GM19043 (cell line): ENCODE measurements at regions not wholly inside any gene's neighbourhood (a gene's known extent, or its start where the extent isn't known, plus 50 kb on each side); places are given as distances from the start of the nearest gene placed in this dataset.
"Not testable (repeated sequence)": the region's sequence is repeated elsewhere in the genome, so short reads cannot be mapped to it uniquely, and the experiment has no call there.

ENCODE experiments used
- ATAC-seq: cut with Tn5 transposase; IDR thresholded peaks from one replicate; pipeline ENCODE4 v1.9.1; 2021; ENCODE audit warnings: low read depth; ENCODE audit not compliant: unreplicated experiment

DNA sequence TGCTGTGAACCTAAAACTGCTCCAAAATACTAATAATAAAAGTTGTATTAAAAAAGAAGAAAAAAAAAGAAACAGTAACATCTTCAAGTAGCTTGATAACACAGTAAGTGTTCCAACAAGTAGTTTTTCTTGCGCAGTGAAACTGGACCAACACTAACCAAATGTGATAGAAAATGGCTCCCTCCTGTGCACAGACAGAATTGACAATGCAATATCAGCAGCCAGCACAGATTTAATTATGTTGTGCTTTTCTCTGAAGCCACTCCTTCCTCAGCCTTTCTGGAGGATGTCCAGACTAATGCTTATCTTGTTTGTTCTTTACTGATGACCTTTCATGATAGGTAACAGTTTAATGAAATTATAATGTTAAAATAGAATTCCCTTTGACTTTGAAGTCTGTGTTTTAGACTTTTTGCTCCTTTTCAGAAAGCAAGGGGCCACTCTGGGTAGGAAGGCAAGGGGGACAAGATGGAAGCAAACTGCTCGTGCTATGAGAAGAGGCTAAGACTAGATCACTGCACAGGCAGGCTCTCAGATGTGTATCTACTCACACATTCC lies 147.1 kb upstream of the RPL34 start:
- ATAC-seq: no peak

GRCh38 chr4:108466936-108467902 lies 153.2 kb upstream of the RPL34 start:
- ATAC-seq: peak; percentile 94

GRCh38 chr4:108465886-108466500 lies 154.4 kb upstream of the RPL34 start:
- no peak for ATAC-seq

DNA sequence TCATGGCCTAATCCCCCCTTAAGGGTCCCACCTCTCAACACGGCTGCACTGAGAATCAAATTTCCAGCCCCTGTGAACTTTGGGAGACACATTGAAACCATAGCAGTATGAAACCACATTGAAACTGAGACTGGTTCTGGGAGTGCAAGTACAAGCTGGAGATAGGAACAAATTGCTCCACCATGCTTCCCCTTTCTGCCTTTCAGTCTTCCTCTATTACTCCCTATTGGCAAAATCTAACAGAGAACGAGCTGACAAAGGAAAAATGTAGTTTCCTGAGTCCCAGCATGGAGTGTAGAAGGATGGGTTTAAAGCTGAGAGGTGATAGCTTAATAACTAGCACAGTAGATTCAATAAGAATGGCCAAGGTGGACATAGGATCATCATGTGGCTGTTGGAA lies 161.7 kb upstream of the RPL34 start:
- ATAC-seq: no peak

DNA sequence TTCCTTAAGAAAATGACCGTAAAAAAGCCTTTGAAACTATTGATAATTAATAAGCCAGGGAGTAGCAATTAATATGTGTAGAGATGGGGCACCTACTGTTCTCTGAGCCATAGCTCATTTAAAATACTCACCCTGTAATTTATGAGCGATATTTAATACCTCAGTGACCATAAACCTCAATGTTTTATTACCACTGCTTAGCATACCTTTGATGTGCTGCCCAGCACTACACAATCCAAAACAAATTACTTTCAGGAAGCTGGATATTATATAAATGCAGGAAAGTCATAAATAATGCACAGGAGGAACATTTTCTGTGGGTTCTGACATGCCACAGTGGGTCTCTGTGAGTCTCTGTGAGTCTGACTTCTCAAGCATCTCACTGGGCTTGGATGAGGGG lies 166.1 kb upstream of the RPL34 start:
- ATAC-seq: no peak

DNA sequence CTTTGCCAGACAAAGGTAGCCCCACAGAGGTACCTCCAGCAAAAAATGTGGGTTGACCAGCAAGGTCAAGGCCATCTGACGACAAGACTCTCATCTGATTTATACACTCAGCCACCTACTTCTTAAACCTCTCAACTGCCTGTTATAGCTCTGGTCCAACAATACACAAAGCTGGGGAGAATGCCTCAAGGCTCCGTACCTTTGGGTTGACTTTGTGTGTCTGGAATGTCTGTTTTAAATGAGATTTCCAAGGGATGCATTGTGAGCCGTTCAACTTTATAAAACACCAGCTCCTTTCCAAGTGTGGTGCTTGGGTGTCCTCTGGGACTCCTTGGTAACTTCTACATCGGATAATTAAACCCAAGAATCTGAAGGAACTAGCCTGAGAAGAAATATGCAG lies 167.0 kb upstream of the RPL34 start:
- ATAC-seq: no peak

DNA sequence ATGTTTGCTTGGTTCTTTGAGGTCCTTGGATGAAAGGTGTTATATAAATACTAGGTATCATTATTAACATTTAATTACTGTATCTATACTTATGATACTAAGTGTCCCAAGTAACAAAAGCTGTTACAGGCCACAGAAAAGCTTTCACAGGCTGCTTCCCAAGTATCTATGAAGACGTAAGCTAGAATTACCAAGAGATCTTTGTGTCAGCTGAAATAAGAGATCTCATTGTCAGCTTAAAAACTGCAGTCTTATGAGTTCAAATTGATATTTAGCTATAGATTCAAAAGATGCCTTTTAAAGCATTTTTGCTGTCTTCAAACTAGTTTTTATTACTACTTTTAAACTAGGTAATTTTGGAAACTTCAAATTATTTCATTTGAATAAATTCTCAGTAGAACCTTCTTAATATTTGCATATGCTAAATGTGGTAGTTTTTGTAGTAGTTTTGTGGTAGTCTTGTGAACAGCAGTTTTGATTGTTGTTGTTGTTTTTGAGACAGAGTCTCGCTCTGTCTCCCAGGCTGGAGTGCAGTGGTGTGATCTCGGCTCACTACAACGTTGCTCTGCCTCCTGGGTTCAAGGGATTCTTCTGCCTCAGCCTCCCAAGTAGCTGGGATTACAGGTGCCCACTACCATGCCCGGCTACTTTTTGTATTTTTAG lies 170.0 kb upstream of the RPL34 start:
- ATAC-seq: no peak

DNA sequence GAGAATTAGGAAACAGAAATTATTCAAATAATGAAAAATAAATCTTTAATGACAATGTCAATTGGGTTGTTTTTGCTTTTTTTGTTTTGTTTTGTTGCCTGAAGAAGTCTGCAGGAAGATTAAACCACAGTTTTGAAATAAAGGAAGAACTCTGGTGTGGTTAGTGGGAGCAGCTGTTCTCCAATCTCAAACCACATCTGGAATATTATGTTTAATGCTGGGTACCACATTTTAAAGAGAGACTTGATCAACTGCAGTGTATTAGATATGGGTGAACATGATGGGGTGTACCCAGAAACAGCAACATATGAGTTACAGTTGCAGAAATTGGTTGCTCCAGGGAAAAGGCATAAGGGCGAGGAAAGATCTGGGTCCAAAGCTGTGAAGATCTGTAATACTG lies 171.2 kb upstream of the RPL34 start:
- ATAC-seq: no peak

DNA sequence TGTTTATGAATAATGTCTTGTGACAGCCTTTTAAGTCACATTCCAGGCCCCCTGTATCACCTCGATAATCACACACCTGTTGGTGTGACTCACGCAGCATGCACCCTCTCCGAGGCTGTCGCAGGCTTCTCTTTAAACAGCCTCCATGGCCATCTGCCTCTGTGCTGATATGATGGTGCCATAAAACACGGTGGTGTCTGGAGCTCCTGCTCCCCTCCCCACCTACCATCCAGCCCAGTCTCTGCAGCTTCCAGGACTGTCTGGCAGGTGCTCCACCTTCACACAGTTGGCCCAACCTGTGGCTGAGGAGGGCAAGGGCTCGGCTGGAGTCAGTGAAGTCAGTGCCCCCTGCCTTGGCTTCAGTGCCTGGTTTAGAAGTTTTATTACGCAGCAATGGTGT lies 173.8 kb upstream of the RPL34 start:
- ATAC-seq: no peak

DNA sequence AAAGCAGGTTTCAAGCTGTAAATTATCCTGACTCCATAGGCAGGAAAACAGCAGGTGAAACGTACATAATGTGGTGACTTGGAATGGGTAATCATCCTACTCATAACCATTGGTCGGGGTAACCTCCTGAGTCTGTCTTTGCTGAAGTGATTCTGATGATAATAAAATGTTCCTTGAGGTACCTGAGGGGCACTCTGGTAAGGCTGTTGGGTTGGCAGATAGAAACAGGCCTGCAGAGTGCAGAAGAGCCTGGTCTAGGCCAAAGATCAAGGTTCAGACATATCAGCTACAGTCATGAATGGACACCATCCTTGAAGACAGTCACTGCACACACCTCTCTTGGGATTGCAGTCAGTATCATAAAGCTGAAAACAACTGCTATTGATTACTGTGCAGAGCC lies 174.7 kb upstream of the RPL34 start:
- no peak for ATAC-seq

DNA sequence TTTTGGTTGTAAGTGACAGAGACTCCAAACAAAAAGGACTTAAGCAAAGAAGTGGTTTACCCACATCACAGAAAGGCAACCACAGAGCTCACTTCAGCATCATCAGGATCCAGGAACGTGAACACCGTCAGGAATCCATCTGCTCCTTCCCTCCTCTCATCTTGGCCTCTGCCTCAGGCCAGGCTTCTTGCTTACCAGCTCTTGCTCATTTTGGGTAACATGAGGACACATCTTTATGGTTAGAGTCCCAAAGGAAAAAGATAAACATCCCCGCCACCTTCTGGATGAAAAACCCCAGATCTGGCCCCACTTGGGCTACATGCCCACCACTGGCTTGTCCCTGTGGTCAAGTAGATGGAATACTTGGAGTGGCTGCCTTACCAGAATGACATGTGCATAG lies 176.8 kb upstream of the RPL34 start:
- no peak for ATAC-seq

- no peak for ATAC-seq
These were observed 186.5 kb upstream of the RPL34 start for GRCh38 chr4:108433832-108434231.

- not testable (repeated sequence) for ATAC-seq
These were observed 187.0 kb upstream of the RPL34 start for GRCh38 chr4:108433394-108433793.

DNA sequence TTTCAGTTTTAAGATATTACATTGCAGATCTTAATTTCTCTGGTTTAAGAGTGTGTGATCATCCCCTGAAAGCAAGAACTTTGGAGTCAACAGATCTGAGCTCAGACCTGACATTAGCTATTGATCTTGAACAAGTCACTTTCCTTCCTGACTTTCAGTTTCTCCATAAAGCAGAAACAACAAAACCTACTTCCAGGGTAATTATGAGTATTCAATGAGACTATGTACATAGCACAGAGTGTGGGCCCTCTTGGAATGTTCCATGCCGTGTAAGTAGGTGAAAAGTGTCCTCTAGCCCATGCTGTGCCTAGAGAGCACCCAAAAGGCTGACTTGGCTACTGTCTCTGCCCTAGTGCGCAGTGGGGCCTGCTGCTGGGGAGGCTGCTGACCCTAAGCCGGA lies 188.0 kb upstream of the RPL34 start:
- no peak for ATAC-seq

DNA sequence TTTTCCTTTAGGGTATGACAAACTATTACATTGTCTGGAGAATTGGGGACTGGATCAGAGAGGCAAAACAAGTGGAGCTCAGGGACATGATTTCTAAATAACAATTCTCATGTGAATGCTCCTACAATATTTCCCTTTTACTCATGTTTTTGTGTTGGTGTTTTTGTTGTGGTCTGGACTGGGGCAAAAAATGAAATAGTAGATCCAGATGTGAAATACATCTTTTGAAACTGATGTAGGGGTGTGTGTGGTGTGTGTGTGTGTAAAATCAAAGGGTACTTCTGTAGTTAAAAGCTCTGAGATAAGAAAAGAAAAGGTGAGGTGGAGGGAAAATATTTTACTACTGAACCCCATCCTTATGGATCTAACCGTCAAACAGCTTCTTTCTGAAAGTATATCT lies 188.4 kb upstream of the RPL34 start:
- ATAC-seq: no peak

- ATAC-seq: no peak
These were observed 189.5 kb upstream of the RPL34 start for GRCh38 chr4:108430921-108431320.

DNA sequence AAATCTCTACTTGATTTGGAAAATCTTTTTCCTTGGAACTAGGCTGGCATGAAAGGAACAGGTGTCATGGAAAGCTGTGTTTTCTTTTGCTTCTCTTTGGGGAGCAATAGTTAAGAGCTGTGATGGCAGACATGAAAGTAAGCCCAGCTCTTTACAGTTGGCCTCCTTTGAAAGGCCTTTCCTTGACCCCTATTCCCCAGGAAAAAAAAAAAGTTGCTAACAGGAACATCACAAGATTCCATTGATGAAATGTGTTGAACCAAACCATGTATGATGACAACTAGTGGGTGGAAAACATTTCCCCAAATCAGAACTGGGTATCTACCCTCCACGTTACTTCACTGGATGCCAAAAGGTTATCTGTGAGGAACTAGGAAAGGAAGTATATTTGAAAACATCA lies 190.7 kb upstream of the RPL34 start:
- ATAC-seq: no peak

DNA sequence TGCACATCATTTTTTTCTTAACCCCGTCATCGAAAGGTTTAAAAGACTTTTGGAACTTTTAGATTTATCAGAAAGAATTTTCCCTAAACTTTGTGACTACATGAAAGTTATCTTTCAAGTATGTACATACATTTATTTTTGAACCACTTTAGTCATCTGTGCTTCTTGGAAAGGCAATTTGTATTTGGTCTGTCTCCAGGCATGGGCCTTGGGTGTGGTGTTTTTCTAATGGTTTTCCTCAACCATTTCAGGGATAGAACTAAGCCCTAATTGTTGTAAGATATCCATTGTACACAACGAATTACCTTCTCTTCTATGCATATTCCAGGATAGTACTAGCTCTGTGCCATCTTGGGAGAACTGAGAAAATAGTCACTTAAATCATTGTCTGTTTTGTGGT lies 191.5 kb upstream of the RPL34 start:
- no peak for ATAC-seq

DNA sequence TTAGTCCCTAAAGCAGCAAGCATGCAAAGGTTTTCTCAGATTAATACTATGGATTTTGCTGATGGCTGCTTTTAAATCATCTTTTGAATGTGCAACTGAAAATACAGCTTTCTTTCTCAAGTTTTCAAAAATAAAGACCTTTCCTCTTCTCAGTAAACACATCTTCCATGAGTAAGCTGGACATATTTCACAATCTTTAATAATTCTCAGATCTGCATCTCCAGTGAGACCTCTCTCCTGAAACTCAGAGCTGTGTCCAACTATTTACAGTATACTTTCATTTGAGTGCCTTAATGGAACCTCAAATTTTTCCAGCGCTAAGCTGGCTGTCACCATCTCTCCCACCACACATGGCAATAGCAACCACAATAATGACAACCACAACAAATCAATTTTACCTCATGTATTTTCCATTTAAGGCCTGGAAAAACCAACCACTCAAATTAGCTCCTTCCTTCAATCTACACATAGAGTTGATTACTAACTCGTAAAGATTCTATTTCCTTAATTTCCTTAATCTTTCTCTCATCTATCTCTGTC lies 192.4 kb upstream of the RPL34 start:
- no peak for ATAC-seq

- no peak for ATAC-seq
These were observed 193.9 kb upstream of the RPL34 start for GRCh38 chr4:108426493-108426892.

DNA sequence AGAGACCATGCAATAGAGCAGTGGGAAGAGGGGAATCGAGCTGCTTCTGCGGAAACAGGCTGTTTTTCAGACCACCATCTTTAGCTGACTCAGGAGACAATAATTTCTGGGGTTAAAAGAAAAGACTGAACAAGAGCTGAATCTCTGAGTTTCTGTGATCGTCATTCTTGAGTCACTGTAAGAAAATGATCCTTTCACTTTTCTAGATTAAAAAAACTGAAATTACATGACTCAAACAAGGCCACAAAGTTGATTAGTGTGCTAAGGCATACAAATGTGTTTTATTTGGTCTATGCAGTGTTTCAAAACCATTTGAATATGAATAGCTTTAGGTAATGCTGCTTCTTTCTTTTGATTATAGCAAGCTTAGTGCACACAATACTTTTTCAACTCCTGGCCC lies 194.4 kb upstream of the RPL34 start:
- ATAC-seq: no peak
